HG03354 (cell line): ENCODE measurements at regions not wholly inside any gene's neighbourhood (a gene's known extent, or its start where the extent isn't known, plus 50 kb on each side); places are given as distances from the start of the nearest gene placed in this dataset.
"Not testable (repeated sequence)": the region's sequence is repeated elsewhere in the genome, so short reads cannot be mapped to it uniquely, and the experiment has no call there.

ENCODE experiments used
- ATAC-seq: cut with Tn5 transposase; IDR thresholded peaks from one replicate; pipeline ENCODE4 v1.9.1; 2021; ENCODE audit warnings: mild to moderate bottlenecking; ENCODE audit not compliant: unreplicated experiment, poor library complexity, severe bottlenecking

DNA sequence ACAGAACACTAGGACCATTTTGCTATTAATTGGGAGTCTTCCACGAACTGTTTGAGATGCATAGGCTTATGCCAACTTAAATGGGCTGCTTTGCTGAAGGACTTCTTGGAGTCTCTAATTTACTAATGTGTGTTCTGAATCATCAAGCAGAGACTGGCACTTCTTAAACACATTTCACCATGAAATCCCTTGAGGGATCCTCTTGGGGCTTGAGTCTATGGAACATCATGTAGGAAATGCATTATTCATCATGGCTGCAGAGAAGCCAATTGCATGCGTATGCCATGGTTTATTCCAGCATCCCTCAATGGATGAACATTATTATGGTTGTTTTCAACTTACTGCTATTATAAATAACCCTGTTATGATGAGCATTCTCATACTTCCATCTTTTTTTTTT lies 73.4 kb downstream of the FGD2 start:
- no peak for ATAC-seq

DNA sequence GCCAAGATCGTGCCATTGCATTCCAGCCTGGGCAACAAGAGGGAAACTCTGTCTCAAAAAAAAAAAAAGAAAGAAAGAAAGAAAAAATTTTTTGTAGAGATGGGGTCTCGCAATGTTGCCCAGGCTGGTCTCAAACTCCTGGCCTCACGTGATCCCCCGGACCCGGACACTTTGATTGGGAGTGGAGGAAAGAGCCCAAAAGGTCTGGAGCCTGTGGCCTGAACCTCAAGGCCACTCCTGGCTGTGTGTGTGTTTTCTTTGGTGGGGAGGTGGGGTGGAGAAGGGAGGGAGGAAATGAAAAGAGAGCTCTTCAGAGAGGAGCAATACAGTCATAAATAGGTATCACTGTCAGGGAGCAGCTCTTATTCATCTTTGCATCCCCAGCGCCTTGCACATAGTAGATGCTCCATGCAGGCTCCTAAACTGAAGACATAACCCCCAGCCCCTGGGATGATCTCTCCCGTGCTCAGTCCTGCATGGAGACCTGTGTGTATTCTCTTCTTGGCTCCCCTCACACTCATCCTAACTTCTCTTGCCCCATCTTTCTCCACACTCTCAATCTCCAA lies 75.7 kb downstream of the FGD2 start:
- ATAC-seq: no peak

DNA sequence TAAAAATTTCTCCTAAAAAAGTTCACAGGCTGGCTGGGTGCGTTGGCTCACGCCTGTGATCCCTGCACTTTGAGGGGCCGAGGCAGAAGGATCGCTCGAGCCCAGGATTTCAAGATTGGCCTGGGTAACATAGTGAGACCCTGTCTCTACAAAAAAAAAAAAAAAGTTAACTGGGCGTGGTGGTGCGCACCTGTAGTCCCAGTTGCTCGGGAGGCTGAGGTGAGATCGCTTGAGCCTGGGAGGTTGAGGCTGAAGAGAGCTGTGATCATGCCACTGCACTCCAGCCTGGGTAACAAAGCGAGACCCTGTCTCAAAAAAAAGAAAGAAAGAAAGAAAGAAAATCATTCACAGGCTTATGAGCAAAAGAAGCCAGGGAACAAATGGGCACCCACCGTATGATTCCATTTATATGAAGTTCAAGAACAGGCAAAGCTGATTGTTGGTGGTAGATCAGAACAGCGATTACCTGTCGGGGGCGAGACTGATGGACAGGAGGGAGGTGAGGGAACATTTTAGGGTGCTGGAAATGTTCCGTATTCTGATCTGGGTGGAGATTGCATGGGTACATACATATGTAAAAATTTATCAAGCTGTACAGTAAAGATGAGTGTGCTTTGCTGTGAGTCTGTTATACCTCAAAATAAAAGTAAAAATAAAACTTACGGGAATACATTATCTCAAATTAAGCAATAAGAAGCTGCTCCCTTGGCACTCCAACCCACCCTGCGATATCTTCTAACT lies 77.1 kb downstream of the FGD2 start:
- no peak for ATAC-seq

DNA sequence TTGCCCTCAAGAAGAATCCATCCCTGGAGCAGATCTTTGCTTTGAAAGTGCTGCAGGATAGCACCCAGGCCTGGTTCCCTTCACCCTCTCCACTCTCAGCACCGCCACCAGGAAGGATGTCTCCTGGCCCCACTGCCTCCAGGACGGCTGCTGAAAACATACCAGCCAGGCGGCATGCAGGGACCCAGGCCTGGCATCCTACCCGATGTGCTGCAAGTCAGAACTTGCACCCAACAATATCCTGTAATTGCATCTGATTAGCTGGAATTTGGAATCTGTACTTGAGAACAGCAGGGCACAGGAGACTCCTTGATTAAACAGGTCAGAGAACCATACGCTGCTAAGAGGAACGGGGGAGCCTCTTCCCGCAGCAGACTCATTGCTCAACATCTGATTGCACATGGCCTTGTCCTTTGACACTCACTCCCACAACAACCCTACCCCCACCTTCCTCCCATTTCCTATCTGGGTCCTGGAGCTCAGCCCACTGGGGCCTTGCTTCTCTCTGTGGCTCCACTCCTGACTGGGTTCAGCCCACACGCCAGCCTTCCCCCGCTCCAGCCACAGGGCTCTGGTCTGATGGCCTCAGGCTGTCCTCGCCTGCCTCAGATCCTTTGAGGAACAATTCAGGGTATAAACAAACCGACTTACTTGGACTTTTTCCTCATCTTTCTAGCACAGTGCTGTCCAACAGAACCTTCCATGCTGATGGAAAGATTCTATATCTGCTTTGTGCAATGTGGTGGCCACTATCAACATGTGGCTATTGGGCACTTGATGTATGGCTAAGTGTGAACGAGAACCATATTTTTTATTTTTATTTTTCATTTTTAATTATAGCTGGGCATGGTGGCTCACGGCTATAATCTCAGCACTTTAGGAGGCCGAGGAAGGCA lies 78.0 kb downstream of the FGD2 start:
- no peak for ATAC-seq

DNA sequence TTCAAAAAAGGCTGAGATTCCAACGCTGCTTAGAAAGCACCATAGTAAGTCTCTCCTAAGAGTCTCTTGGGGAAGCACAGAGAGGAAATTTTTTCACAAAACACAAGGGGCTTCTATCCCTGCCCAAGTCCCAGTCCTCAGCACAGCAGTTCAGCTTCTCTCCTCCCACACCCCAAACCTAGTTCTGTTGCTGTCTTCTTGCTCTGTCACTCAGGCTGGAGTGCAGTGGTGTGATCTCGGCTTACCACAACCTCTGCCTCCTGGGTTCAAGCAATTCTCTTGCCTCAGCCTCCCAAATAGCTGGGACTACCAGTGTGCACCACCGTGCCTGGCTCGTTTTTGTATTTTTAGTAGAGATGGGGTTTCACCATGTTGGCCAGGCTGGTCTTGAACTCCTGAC lies 79.2 kb downstream of the FGD2 start:
- not testable (repeated sequence) for ATAC-seq

DNA sequence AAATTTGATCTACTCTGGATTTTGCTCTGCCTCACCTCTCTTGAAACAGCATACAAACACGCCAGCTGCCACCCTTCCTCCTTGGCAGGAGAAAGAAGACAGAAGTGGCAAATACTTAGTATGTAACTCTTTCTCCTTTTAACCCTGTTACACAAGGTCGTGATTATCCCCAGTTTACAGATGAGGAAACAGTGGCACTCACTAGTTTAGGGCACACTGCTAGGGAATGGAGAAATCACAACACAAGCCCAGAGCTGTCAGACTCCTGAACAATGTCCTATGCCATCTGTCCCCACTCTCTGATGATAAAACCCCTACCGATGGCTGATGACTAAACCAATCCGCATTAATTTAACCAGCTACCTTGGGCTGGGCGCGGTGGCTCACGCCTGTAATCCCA lies 79.7 kb downstream of the FGD2 start:
- no peak for ATAC-seq

DNA sequence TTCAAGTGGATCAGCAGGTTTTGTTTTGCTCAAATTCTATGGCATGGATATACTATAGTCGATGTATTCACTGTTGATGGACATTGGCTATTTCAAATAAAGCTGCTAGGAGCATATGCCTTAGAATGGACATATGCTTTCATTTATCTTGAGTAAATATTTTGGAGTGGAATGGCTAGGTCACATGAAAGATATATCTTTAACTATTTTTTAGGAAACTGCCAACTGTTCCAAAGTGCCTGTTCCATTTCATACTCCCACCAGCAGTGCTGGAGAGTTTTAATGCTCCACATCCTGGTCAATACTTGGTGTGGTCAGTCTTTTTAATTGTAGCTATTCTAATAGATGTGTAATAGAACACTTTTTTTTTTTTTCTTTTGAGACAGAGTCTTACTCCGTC lies 81.1 kb upstream of the PIM1 start:
- no peak for ATAC-seq

DNA sequence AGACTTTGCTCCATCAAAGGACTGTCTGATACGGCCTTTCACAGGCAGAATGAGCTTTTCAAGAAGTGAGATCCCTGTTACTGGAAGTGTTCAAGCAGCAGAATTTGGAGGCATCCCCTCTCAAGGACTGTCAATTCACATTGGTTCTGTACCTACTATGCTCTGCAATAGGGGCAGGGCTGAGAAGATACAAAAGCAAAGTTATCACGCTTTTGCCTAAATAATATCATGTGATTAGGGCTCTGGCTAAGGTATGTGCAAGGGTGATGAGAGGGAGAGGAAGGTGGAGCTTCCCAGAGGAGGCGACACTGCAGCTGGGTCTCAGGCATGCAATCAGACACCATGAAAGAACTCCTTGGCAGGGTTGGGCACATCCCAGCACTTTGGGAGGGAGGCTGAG lies 80.2 kb upstream of the PIM1 start:
- ATAC-seq: no peak

DNA sequence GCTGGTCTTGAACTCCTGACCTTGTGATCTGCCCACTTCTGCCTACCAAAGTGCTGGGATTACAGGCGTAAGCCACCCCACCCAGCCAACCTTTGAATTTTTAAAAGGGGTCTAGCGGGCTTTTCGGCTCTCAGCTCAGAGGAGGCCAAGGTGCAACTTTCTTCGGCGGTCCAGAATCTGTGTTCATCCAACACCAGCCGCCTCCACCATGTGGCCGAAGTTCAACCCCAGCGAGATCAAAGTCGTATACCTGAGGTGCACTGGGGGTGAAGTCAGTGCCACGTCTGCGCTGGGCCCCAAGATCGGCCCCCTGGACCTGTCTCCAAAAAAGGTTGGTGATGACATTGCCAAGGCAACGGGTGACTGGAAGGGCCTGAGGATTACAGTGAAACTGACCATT lies 78.8 kb upstream of the PIM1 start:
- not testable (repeated sequence) for ATAC-seq

DNA sequence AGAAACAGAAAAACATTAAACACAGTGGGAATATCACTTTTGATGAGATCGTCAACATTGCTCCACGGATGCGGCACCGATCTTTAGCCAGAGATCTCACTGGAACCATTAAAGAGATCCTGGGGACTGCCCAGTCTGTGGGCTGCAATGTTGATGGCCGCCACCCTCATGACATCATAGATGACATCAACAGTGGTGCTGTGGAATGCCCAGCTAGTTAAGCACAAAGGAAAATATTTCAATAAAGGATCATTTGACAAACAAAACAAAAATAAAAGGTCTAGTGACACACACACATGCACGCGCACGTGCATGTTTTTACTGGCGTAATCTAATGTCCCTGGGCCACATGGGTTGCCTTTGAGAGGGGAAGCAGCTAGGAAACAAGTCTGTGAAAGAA lies 78.4 kb upstream of the PIM1 start:
- ATAC-seq: not testable (repeated sequence)

DNA sequence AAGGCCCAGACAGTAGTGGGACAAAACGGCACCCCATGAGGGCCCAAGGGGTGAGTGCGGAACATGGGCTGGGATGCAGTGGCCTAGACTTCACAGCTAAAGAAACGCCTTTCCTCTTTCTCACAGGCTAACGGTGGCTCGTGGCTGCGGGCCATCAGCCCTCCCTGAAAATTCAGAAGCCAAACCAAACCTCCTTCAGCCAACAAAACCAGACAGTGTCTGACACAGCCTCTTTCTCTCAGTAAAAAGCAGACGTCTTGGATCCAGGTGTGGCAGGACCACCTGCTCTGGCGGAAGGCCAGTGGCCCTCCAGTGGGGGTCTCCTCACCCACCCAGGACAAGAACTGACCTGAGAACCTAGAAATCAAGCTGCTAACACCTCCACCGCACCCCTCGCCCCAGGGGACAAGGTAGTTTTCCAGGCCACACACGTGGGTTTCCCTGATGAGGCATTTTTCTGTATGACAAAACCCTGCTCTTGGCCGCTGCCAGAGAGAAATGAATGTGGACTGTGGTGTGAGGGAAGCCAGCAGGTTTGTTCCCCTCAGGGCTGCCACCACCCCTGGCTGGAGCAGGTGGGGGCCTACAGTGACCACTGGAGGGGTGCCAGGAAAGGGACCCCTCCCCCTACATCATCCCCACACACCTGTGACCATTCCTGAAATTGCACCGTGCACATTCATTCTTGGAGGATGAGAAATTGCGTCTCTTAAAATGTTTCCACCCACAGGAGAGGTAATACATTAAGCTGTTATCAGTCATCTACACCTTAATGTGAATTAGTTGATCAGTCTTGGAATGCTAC lies 76.8 kb upstream of the PIM1 start:
- no peak for ATAC-seq

DNA sequence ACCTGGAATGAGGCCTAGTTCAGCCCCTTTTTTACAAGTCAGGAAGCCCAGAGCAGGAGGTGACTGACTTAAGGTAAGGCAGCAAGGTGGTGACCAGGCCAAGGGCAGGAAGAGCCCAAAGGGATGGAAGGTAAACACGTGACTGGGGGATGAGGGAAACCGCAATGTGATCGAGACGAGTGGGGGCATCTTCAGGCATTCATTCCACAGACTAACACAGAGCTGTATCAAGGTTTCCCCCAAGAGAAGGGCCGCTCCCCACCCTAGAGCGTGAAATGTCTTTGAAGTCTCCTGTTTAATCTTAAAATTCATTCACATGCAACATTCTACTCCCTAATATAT lies 76.3 kb upstream of the PIM1 start:
- no peak for ATAC-seq

DNA sequence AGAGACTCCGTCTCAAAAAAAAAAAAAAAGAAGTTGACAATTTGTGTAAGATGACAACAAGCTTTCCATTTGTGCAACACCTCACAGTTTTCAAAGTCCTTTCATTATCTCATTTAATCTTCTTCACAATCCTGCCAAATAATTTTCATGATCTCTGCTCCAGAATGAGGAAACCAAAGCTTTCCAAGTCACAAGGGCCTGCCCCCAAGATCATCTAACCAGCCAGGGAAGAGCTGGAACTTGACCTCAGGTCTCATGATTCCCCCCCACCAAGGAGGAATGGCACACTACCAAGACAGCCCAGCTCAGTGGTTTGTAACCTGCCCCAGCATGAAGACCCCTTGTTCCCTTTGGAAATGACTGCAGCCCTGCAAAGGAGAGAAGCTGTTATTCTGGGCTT lies 74.0 kb upstream of the PIM1 start:
- ATAC-seq: no peak

DNA sequence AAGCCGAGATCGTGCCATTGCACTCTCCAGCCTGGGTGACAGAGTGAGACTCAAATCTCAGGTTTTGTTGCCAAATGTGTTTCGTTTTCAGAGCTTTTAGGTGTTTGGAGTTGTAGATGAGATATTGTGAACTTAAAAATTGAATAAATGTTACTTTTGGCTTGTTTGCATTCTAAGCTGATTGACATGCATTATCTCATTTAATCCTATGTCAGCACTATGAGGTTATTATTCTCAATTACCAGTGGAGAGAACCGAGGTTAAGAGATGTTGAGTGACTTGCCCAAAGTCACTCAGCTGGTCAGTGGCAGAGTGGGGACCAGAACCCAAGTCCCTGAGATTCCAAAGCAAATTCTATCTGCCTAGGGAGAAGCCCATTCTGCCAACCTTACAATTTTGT lies 72.6 kb upstream of the PIM1 start:
- ATAC-seq: no peak

DNA sequence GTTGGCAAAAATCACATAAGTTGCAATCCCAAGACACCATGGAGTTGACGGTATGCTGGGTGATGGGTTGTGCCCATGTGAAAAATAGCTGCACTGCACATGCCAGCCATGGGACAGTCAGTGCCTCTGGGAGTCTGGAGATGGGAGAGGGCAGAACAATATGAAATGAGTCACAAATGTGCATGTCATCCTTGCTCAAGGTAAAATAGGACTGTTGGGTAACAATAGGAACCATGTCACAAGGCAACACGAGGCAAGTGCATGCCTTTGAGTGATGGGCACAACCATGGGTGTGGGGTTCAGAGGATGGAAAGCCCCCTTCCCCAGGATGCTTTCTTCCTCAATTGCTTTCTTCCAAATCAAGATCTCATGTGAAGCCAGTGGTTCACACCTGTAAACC lies 70.5 kb upstream of the PIM1 start:
- ATAC-seq: no peak

DNA sequence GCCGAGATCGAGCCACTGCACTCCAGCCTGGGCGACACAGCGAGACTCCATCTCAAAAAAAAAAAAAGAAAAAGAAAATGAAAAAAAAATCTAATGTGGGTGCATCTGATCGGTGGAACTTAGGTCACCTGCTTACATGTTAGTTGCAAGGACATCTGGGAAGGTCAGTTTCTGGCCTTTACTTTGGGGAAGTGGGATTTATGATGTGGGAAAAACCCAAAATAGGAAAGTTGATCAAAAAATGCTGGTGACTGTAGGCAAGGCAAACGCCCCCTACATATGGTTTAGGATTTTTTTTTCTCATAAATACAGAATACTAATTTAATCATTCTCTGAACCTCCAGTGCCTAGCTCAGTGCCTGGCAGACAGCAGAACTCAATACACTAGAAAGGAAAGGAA lies 69.2 kb upstream of the PIM1 start:
- ATAC-seq: no peak

DNA sequence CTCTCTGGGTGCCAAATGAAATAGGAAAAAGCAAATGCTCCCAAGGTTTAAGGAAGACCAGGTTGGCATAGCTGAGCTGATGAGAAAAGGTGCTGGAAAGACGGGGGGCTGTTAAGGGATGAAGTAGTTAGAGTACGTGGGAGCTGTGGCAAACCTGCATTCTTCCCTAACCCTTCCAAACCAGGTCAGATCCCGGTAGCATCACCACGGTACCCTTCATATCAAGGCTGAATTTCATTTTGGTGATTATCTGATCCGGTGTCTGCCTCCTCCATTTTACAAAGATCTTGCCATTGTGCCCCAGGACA lies 68.0 kb upstream of the PIM1 start:
- no peak for ATAC-seq

DNA sequence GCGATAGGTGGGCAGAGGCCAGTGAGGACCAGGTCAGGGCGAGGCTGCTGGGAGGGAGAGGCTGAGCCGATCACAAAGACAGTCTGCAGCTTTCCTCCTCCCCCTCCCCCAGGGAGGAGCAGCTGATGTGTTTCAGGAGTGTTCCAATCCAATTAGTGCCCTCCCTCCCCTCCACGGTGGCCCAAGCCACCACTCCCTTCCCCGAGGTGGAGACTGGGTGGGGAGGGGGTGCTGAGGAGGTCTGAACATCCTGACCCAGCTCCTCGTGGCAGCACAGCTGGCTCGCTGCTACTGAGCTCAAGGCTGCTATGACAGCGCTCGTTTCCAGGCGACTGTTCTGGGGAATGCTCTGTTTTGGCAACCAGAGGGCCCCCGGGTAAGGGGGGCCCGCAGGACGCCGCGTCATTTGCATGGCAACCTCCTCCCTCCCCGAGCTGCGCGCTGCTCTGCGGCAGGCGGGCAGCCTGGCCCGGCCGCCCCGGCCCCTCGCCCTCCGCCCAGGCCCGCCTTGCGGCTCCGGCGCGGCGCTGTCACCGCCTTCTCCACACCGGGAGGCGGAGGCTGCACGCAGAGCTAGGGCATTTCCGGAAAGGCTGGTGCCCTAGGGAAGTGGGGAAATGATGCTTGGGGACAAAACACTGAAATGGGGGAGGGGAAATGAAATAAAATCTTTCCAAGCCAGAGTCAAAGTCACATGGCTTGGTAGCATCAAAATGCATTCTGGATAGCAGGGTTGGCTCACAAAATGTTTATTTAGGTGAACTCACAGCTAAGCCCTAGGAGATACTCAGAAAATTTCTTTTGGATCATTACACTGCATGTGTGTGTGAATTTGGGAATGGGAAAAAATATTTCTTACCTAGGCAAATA lies 67.4 kb upstream of the PIM1 start:
- peak; percentile 85 for ATAC-seq

DNA sequence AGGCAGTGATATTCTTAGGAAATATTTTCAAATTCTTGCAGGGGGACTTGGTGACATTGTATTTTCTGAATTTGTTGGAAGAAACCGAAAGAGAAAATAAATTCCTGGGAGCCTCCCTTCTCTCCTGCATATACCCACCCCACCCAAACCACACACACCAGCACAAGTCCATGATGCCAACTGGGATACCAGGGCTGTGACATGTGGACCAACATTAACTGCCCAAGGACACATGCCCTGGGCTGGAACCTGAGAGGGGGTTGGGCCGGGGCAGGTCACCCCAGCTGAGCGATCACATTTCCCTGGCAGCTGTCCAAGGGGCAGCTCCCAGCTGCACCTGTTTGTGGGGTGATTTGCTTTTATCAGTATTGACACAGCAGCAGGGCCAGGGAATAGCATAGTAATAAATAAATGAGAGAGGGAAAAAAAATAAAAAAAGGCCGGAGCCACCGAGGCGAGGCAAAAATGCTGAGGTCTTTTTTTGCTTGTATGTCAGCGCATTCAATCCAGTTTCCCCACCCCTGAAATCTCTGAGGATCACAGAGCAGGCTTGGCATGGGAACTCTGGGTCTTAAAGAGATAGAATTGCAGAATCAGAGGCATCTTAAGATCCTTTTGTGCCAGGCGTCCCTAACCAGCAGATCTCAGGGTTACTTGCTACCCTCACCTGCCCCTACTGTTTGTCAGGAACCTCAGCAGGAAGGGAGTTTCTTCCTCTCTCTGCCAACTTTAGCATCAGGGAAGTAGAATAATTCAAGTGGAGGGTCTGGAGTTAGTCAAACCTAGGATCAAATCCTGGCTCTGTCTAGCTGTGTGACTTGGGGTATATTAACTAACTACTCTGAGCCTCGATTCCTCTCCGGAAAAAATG lies 66.5 kb upstream of the PIM1 start:
- no peak for ATAC-seq
